ENCODE measurements at regions not wholly inside any gene's neighbourhood (a gene's known extent, or its start where the extent isn't known, plus 50 kb on each side); places are given as distances from the start of the nearest gene placed in this dataset.

- no peak for DNase-seq (ENCODE audit: low read depth in 1 of 2, low spot score in 1 of 2)
- no peak for TF ChIP-seq JUND (IDR thresholded peaks at IDR 0.05; ENCODE audit: low read depth)
- in situ Hi-C loops (cut with HindIII; ENCODE audit: low pct_unique_long_range_greater_than_20kb, low sequenced_read_pairs): no loop called here
Measured at GRCh38 chr13:70206671-70207070, 98.4 kb upstream of the KLHL1 start.

- in situ Hi-C loops (cut with HindIII; ENCODE audit: low pct_unique_long_range_greater_than_20kb, low sequenced_read_pairs): no loop called here
- no peak for TF ChIP-seq JUND (IDR thresholded peaks at IDR 0.05; ENCODE audit: low read depth)
- peak in 1 of 2 experiments; percentile 47 for DNase-seq (ENCODE audit: low read depth in 1 of 2, low spot score in 1 of 2)
Measured at GRCh38 chr13:70203661-70204229, 95.5 kb upstream of the KLHL1 start.

GRCh38 chr13:70191034-70191433, 82.8 kb upstream of the KLHL1 start:
- in situ Hi-C loops (cut with HindIII; ENCODE audit: low pct_unique_long_range_greater_than_20kb, low sequenced_read_pairs): no loop called here
- no peak for DNase-seq (ENCODE audit: low read depth in 1 of 2, low spot score in 1 of 2)
- no peak for TF ChIP-seq JUND (IDR thresholded peaks at IDR 0.05; ENCODE audit: low read depth)

GRCh38 chr13:70189981-70190380, 81.7 kb upstream of the KLHL1 start:
- no peak for TF ChIP-seq JUND (IDR thresholded peaks at IDR 0.05; ENCODE audit: low read depth)
- no peak for DNase-seq (ENCODE audit: low read depth in 1 of 2, low spot score in 1 of 2)
- in situ Hi-C loops (cut with HindIII; ENCODE audit: low pct_unique_long_range_greater_than_20kb, low sequenced_read_pairs): no loop called here

GRCh38 chr13:70188567-70188966, 80.3 kb upstream of the KLHL1 start:
- no peak for TF ChIP-seq JUND (IDR thresholded peaks at IDR 0.05; ENCODE audit: low read depth)
- DNase-seq (ENCODE audit: low read depth in 1 of 2, low spot score in 1 of 2): no peak
- in situ Hi-C loops (cut with HindIII; ENCODE audit: low pct_unique_long_range_greater_than_20kb, low sequenced_read_pairs): no loop called here

- DNase-seq (ENCODE audit: low read depth in 1 of 2, low spot score in 1 of 2): no peak
- in situ Hi-C loops (cut with HindIII; ENCODE audit: low pct_unique_long_range_greater_than_20kb, low sequenced_read_pairs): no loop called here
- TF ChIP-seq JUND (IDR thresholded peaks at IDR 0.05; ENCODE audit: low read depth): no peak
Measured at GRCh38 chr13:70183041-70183440, 74.8 kb upstream of the KLHL1 start.
